Mesenchymal stem cell (in vitro differentiated cells and primary cell): ENCODE measurements at regions not wholly inside any gene's neighbourhood (a gene's known extent, or its start where the extent isn't known, plus 50 kb on each side); places are given as distances from the start of the nearest gene placed in this dataset.

Experiments
- DNase-seq: peaks from one replicate; pipeline ENCODE4 v3.0.0-alpha.2; 2013
- H2AFZ ChIP-seq: one replicate; pipeline ENCODE4 v1.6.1; 2013; ENCODE audit warnings: low read depth, mild to moderate bottlenecking, control low read depth, inconsistent platforms, low read length, moderate library complexity
- H2AK5ac ChIP-seq: 2 replicates; pipeline ENCODE4 v1.6.1; 2013; ENCODE audit warnings: low read length, moderate library complexity, mild to moderate bottlenecking, inconsistent platforms; ENCODE audit not compliant: severe bottlenecking
- H2BK120ac ChIP-seq: one replicate; pipeline ENCODE4 v1.6.1; 2013; ENCODE audit warnings: low read depth, mild to moderate bottlenecking, inconsistent platforms, low read length, moderate library complexity
- H2BK12ac ChIP-seq, 2 experiments: one replicate each; pipeline ENCODE4 v1.6.1; 2013; ENCODE audit warnings: inconsistent platforms in 2 of 2, low read length in 2 of 2, mild to moderate bottlenecking in 2 of 2, moderate library complexity in 2 of 2, control low read depth in 1 of 2
- H2BK15ac ChIP-seq: one replicate; pipeline ENCODE4 v1.6.1; 2013; ENCODE audit warnings: mild to moderate bottlenecking, low read depth, inconsistent platforms; ENCODE audit not compliant: poor library complexity, severe bottlenecking
- H2BK5ac ChIP-seq: 2 replicates; pipeline ENCODE4 v1.6.1; 2013; ENCODE audit warnings: low read depth, mild to moderate bottlenecking, low read length, control low read depth, inconsistent platforms; ENCODE audit not compliant: poor library complexity, severe bottlenecking
- H3K14ac ChIP-seq, 2 experiments: one replicate each; pipeline ENCODE4 v1.6.1; 2013; ENCODE audit warnings: inconsistent platforms in 2 of 2, low read length in 2 of 2, control low read depth in 1 of 2, mild to moderate bottlenecking in 1 of 2, moderate library complexity in 1 of 2
- H3K18ac ChIP-seq, 2 experiments: one replicate each; pipeline ENCODE4 v1.6.1; 2013; ENCODE audit warnings: inconsistent platforms in 2 of 2, low read length in 2 of 2, control low read depth in 1 of 2, low read depth in 1 of 2, mild to moderate bottlenecking in 1 of 2
- H3K23ac ChIP-seq, 2 experiments: one replicate each; pipeline ENCODE4 v1.6.1; 2013; ENCODE audit warnings: inconsistent platforms in 2 of 2, low read length in 2 of 2, mild to moderate bottlenecking in 2 of 2, moderate library complexity in 2 of 2, control low read depth in 1 of 2
- H3K27ac ChIP-seq: 2 replicates; pipeline ENCODE4 v1.5.1; 2013; ENCODE audit warnings: mild to moderate bottlenecking, moderate library complexity, low read length, control low read depth, inconsistent platforms; ENCODE audit not compliant: poor library complexity, severe bottlenecking
- H3K27me3 ChIP-seq, 2 experiments: 2 replicates each; pipeline versions ENCODE4 v1.6.1 to v1.7.0; 2013; ENCODE audit warnings: low read length in 2 of 2, mild to moderate bottlenecking in 2 of 2, moderate library complexity in 2 of 2, control low read depth in 1 of 2, inconsistent platforms in 1 of 2; ENCODE audit not compliant: control insufficient read depth in 1 of 2, insufficient read depth in 1 of 2
- H3K36me3 ChIP-seq, 2 experiments: 2 replicates each; pipeline versions ENCODE4 v1.6.1 to v1.7.0; 2013; ENCODE audit warnings: low read length in 2 of 2, control low read depth in 1 of 2, inconsistent platforms in 1 of 2, low read depth in 1 of 2, mild to moderate bottlenecking in 1 of 2; ENCODE audit not compliant: insufficient read depth in 2 of 2, control insufficient read depth in 1 of 2
- H3K4ac ChIP-seq, 2 experiments: one replicate each; pipeline ENCODE4 v1.6.1; 2013; ENCODE audit warnings: inconsistent platforms in 2 of 2, low read length in 2 of 2, mild to moderate bottlenecking in 2 of 2, moderate library complexity in 2 of 2, control low read depth in 1 of 2, low read depth in 1 of 2
- H3K4me1 ChIP-seq: 2 replicates; pipeline ENCODE4 v1.6.1; 2013; ENCODE audit warnings: low read depth, low read length, control low read depth; ENCODE audit not compliant: control insufficient read depth, insufficient read depth
- H3K4me2 ChIP-seq: 2 replicates; pipeline ENCODE4 v1.6.1; 2013; ENCODE audit warnings: low read length, mild to moderate bottlenecking, inconsistent platforms; ENCODE audit not compliant: poor library complexity, severe bottlenecking
- H3K4me3 ChIP-seq, 2 experiments: 2 replicates each; pipeline versions ENCODE4 v1.5.1 to v1.7.0; 2013; ENCODE audit warnings: low read length in 2 of 2, mild to moderate bottlenecking in 2 of 2, control low read depth in 1 of 2, low read depth in 1 of 2; ENCODE audit not compliant: insufficient read depth in 1 of 2
- H3K79me1 ChIP-seq: replicated peaks from 2 replicates; pipeline ENCODE4 v1.6.1; 2013; ENCODE audit warnings: mild to moderate bottlenecking, control low read depth, low read length, inconsistent platforms; ENCODE audit not compliant: poor library complexity, severe bottlenecking
- H3K9ac ChIP-seq: 2 replicates; pipeline ENCODE4 v1.7.0; 2013; ENCODE audit warnings: mild to moderate bottlenecking, low read length, moderate library complexity
- H3K9me3 ChIP-seq: 2 replicates; pipeline ENCODE4 v1.7.0; 2013; ENCODE audit warnings: mild to moderate bottlenecking, low read length; ENCODE audit not compliant: control insufficient read depth
- H4K8ac ChIP-seq: one replicate; pipeline ENCODE4 v1.6.1; 2013; ENCODE audit warnings: inconsistent platforms, mild to moderate bottlenecking, low read length, moderate library complexity
- H4K91ac ChIP-seq: one replicate; pipeline ENCODE4 v1.6.1; 2013; ENCODE audit warnings: mild to moderate bottlenecking, low read length, inconsistent platforms
- WGBS: methylation state at CpG from one replicate; pipeline ENCODE4 v1.1.7; 2013; ENCODE audit warnings: mixed read lengths; 5-methylcytosine and 5-hydroxymethylcytosine counted together

DNA sequence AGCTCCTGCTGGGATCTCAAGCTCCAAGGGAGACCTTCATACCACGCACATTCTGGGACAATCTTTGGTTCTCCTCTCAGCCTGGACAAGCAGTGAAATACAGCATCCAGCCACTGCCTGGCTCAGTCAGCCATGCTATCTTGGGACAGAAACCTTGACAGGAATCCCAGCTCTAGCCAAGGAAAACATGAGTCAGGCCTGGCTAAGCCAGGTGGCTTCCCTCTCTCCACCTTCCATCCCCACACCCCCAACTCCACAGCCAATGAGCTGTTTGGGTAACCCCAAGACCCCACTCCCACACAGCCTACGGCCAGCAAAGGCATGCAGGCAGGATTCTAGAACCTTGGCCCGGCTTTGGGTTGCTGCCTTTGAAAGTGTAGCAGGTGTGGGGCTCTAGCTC is 64.9 kb downstream of the MCFD2 start:
- Histone ChIP-seq H3K36me3 (no peaks in the 10 kb centered on the region), H2AFZ (no peak overlapping the region), H3K4me3 (peak overlapping the region in 1 of 2 experiments; percentile 13), H3K18ac (peak overlapping the region; percentile 70 to 93), H2AK5ac (peak overlapping the region; percentile 99), H3K27me3 (no peaks in the 10 kb centered on the region), H2BK12ac (peak overlapping the region; percentile 1 to 92), H3K14ac (peak overlapping the region in 1 of 2 experiments; percentile 56), H3K4me1 (peaks cover 49% of the 10 kb centered on the region), H4K91ac (peak overlapping the region; percentile 73), H3K9ac (peak overlapping the region; percentile 91), H2BK5ac (peak overlapping the region; percentile 75), H3K23ac (peak overlapping the region in 1 of 2 experiments; percentile 57), H3K79me1 (no peaks in the 10 kb centered on the region), H3K4ac (peak overlapping the region; percentile 2 to 65), H3K9me3 (no peaks in the 10 kb centered on the region), H4K8ac (peak overlapping the region; percentile 50), H2BK15ac (peak overlapping the region; percentile 75), H3K4me2 (peak overlapping the region; percentile 14), H2BK120ac (peak overlapping the region; percentile 29), H3K27ac (peak overlapping the region; percentile 94)
- DNase-seq, result peak; percentile 72
- 85% methylated on average over 3 of the region's 3 CpGs for WGBS

GRCh38 chr2:46849721-46850556 is 65.7 kb downstream of the MCFD2 start:
- Histone ChIP-seq H3K9ac (peak overlapping the region; percentile 91), H3K4me3 (peak overlapping the region in 1 of 2 experiments; percentile 13), H3K9me3 (no peaks in the 10 kb centered on the region), H3K4me1 (peaks cover 49% of the 10 kb centered on the region), H2BK120ac (peak overlapping the region; percentile 90), H3K27me3 (no peaks in the 10 kb centered on the region), H2AFZ (no peak overlapping the region), H3K36me3 (no peaks in the 10 kb centered on the region), H2AK5ac (peak overlapping the region; percentile 81), H2BK15ac (no peak overlapping the region), H3K27ac (peak overlapping the region; percentile 94), H3K23ac (no peak overlapping the region), H4K91ac (peak overlapping the region; percentile 23), H3K14ac (no peak overlapping the region), H2BK5ac (peak overlapping the region; percentile 10), H3K79me1 (no peaks in the 10 kb centered on the region), H2BK12ac (peak overlapping the region; percentile 86 to 92), H3K4ac (peak overlapping the region in 1 of 2 experiments; percentile 65), H4K8ac (peak overlapping the region; percentile 60), H3K18ac (peak overlapping the region; percentile 67 to 93), H3K4me2 (no peak overlapping the region)
- peak; percentile 87 for DNase-seq
- WGBS, result 28% methylated on average over 12 of the region's 13 CpGs

- peak overlapping the region; percentile 94 for H3K27ac ChIP-seq
- no peaks in the 10 kb centered on the region for H3K36me3 ChIP-seq
- H2BK15ac ChIP-seq, result peak overlapping the region; percentile 41
- H3K4ac ChIP-seq, result peak overlapping the region; percentile 47 to 66
- no peak overlapping the region for H3K23ac ChIP-seq
- no peaks in the 10 kb centered on the region for H3K27me3 ChIP-seq
- H2AK5ac ChIP-seq, result peak overlapping the region; percentile 81
- no peak overlapping the region for H3K14ac ChIP-seq
- H2AFZ ChIP-seq, result no peak overlapping the region
- peak overlapping the region; percentile 29 for H4K8ac ChIP-seq
- H3K79me1 ChIP-seq, result no peaks in the 10 kb centered on the region
- peak overlapping the region in 1 of 2 experiments; percentile 13 for H3K4me3 ChIP-seq
- peak overlapping the region; percentile 90 for H2BK120ac ChIP-seq
- H3K9ac ChIP-seq, result peak overlapping the region; percentile 91
- H3K4me2 ChIP-seq, result no peak overlapping the region
- no peaks in the 10 kb centered on the region for H3K9me3 ChIP-seq
- peak overlapping the region; percentile 34 to 92 for H3K18ac ChIP-seq
- H2BK12ac ChIP-seq, result peak overlapping the region; percentile 86 to 91
- no peak for DNase-seq
- H4K91ac ChIP-seq, result peak overlapping the region; percentile 70
- no peak overlapping the region for H2BK5ac ChIP-seq
- peaks cover 43% of the 10 kb centered on the region for H3K4me1 ChIP-seq
- WGBS, result 89% methylated on average over 7 of the region's 7 CpGs
Observed at GRCh38 chr2:46849046-46849715, 66.4 kb downstream of the MCFD2 start.

DNA sequence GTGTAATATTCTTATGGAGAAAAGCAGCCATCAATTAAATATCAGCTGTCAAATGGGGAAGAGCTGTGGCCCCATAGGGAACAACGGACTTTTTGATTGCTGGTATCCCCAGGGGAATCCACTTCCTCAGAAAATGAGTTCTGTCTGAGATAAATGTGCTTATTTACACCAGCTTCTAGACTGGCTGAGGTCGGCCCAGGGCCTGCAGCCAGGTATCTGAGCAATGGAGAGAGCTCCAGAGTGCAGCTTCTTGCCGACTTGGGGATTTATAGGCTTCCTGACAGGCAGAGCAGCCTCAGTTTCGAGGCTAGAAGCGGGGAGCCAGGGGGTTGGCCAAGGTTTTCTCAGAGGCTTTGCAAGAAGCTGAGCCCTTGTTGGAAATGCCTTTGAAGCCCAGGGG is 67.2 kb downstream of the MCFD2 start:
- Histone ChIP-seq H2BK15ac (peak overlapping the region; percentile 60), H3K4ac (peak overlapping the region; percentile 1 to 69), H3K4me2 (no peak overlapping the region), H2AFZ (no peak overlapping the region), H2BK120ac (peak overlapping the region; percentile 50), H3K79me1 (no peaks in the 10 kb centered on the region), H3K4me1 (peaks cover 43% of the 10 kb centered on the region), H2BK12ac (peak overlapping the region; percentile 70 to 75), H3K23ac (no peak overlapping the region), H3K27ac (no peak overlapping the region), H4K91ac (peak overlapping the region; percentile 64), H3K27me3 (no peaks in the 10 kb centered on the region), H3K4me3 (no peak overlapping the region), H4K8ac (peak overlapping the region; percentile 78), H3K18ac (peak overlapping the region in 1 of 2 experiments; percentile 65), H3K14ac (no peak overlapping the region), H2BK5ac (peak overlapping the region; percentile 35), H3K9ac (peak overlapping the region; percentile 91), H2AK5ac (peak overlapping the region; percentile 42), H3K9me3 (no peaks in the 10 kb centered on the region), H3K36me3 (no peaks in the 10 kb centered on the region)
- no peak for DNase-seq
- 38% methylated on average over 5 of the region's 5 CpGs for WGBS
